Smooth muscle cell (in vitro differentiated cells): ENCODE measurements at regions not wholly inside any gene's neighbourhood (a gene's known extent, or its start where the extent isn't known, plus 50 kb on each side); places are given as distances from the start of the nearest gene placed in this dataset.

Experiments used
- DNase-seq: peaks from one replicate; lab custom pipeline; 2025; ENCODE audit not compliant: unreplicated experiment; lab: John Stamatoyannopoulos, UW
- H2AFZ ChIP-seq: fragments of 200-600 bp; sonication (generic); 2 replicates; pipeline ENCODE4 v1.6.0; 2016; ENCODE audit warnings: antibody characterized with exemption, low read depth, mild to moderate bottlenecking
- H3F3A ChIP-seq: fragments of 200-600 bp; sonication (generic); 2 replicates; pipeline ENCODE4 v1.6.0; 2017; ENCODE audit warnings: antibody characterized with exemption, low read depth
- H3K27ac ChIP-seq: fragments of 200-600 bp; sonication (generic); 2 replicates; pipeline ENCODE4 v1.5.1; 2016; ENCODE audit warnings: low read depth, mild to moderate bottlenecking
- H3K27me3 ChIP-seq: fragments of 200-600 bp; sonication (generic); 2 replicates; pipeline ENCODE4 v1.6.1; 2016; ENCODE audit warnings: low read depth, mild to moderate bottlenecking
- H3K36me3 ChIP-seq: fragments of 200-600 bp; sonication (generic); 2 replicates; pipeline ENCODE4 v1.5.1; 2016; ENCODE audit warnings: low read depth
- H3K4me1 ChIP-seq: fragments of 200-600 bp; sonication (generic); 2 replicates; pipeline ENCODE4 v1.5.1; 2016; ENCODE audit warnings: low read depth
- H3K4me2 ChIP-seq: fragments of 200-600 bp; sonication (generic); 2 replicates; pipeline ENCODE4 v1.6.0; 2016; ENCODE audit warnings: mild to moderate bottlenecking
- H3K4me3 ChIP-seq: fragments of 200-600 bp; sonication (generic); 2 replicates; pipeline ENCODE4 v1.5.1; 2016; ENCODE audit warnings: mild to moderate bottlenecking
- H3K79me2 ChIP-seq: fragments of 200-600 bp; sonication (generic); 2 replicates; pipeline ENCODE4 v1.6.0; 2016; ENCODE audit warnings: low read depth, mild to moderate bottlenecking
- H3K9ac ChIP-seq: fragments of 200-600 bp; sonication (generic); 2 replicates; pipeline ENCODE4 v1.6.0; 2016; ENCODE audit warnings: low read depth
- H3K9me3 ChIP-seq: fragments of 200-600 bp; sonication (generic); replicated peaks from 2 replicates; pipeline ENCODE4 v1.5.1; 2016; ENCODE audit warnings: low read depth
- H4K20me1 ChIP-seq: fragments of 200-600 bp; sonication (generic); 2 replicates; pipeline ENCODE4 v1.6.0; 2016; ENCODE audit warnings: low read depth
- WGBS: methylation state at CpG from one replicate; pipeline ENCODE4 v1.1.7; 2016; ENCODE audit warnings: low lambda C conversion rate; 5-methylcytosine and 5-hydroxymethylcytosine counted together
- TF ChIP-seq, protein P1 (sequence below): fragments of 200-600 bp; sonication (generic); IDR thresholded peaks from 2 replicates; pipeline ENCODE4 v1.5.1; 2017; ENCODE audit warnings: borderline replicate concordance, mild to moderate bottlenecking, antibody characterized with exemption; ENCODE audit not compliant: insufficient read depth, poor library complexity, severe bottlenecking

DNA sequence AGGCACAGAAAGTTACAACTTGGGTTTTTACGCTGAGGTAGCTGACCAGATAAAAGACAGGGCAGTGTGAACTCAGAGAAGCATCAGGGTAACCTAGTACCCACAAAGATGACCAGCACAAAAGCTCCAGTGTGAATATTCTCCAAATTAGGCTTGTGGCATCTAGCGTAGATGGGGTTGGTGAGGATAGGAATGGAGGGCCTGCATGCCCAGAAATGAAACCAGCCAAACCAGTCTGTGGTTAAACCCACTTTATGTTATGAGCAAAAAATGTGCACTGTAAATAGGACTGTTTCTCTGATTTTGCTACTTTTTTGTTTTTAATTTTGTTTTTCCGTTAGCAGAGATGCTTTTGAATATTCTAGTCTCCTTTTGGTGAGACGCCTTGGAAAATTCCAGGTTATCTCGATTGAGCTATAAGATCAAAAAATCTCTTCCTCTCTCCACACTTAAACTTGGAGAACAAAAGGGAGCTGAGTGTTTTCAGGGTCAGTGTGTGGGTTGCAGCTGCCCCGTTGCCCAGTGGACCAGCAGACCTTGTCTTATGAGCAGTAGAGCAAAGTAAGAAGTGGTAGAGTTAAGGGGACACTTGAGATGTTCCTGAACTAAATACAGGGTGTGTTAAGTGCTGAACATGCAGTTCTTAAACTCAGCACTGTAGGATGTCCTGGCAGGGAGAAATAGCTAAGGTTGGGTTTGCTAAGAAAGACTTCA lies 132.9 kb downstream of the C3orf38 start:
- Histone ChIP-seq H2AFZ (no peak overlapping the region), H3K9me3 (no peaks in the 10 kb centered on the region), H3K4me1 (no peaks in the 10 kb centered on the region), H3K4me2 (no peak overlapping the region), H3K36me3 (no peaks in the 10 kb centered on the region), H4K20me1 (no peaks in the 10 kb centered on the region), H3K27me3 (no peaks in the 10 kb centered on the region), H3K27ac (no peak overlapping the region), H3K4me3 (no peak overlapping the region), H3K79me2 (no peaks in the 10 kb centered on the region), H3K9ac (no peak overlapping the region), H3F3A (no peaks in the 10 kb centered on the region)
- 86% methylated on average over 6 of the region's 6 CpGs for WGBS
- TF ChIP-seq, protein P1, sequence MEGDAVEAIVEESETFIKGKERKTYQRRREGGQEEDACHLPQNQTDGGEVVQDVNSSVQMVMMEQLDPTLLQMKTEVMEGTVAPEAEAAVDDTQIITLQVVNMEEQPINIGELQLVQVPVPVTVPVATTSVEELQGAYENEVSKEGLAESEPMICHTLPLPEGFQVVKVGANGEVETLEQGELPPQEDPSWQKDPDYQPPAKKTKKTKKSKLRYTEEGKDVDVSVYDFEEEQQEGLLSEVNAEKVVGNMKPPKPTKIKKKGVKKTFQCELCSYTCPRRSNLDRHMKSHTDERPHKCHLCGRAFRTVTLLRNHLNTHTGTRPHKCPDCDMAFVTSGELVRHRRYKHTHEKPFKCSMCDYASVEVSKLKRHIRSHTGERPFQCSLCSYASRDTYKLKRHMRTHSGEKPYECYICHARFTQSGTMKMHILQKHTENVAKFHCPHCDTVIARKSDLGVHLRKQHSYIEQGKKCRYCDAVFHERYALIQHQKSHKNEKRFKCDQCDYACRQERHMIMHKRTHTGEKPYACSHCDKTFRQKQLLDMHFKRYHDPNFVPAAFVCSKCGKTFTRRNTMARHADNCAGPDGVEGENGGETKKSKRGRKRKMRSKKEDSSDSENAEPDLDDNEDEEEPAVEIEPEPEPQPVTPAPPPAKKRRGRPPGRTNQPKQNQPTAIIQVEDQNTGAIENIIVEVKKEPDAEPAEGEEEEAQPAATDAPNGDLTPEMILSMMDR = no peak
- no peak for DNase-seq

DNA sequence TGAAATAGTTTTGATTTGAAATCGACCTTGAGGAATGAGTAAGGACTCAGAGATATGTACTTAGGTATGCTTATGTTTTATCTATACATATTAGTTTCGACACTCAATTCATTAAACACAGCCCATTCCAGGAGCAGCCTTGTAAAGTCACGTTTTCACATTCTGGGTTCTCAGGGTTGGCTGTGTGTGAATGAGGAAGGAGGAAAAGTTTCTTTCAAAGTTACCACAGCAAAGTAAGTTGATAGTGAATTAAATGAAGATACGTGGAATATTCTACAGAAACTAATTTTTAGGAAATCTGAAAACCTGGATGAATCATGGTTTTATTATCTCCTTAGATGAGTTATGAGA lies 133.5 kb downstream of the C3orf38 start:
- no peak overlapping the region for H3K4me2 ChIP-seq
- H3K9ac ChIP-seq = no peak overlapping the region
- no peak overlapping the region for H2AFZ ChIP-seq
- no peak overlapping the region for H3K4me3 ChIP-seq
- H3K79me2 ChIP-seq = no peaks in the 10 kb centered on the region
- TF ChIP-seq, protein P1 = no peak
- H3K36me3 ChIP-seq = no peaks in the 10 kb centered on the region
- no peaks in the 10 kb centered on the region for H3K4me1 ChIP-seq
- no peaks in the 10 kb centered on the region for H4K20me1 ChIP-seq
- DNase-seq = no peak
- H3K27me3 ChIP-seq = no peaks in the 10 kb centered on the region
- H3F3A ChIP-seq = no peaks in the 10 kb centered on the region
- H3K9me3 ChIP-seq = no peaks in the 10 kb centered on the region
- WGBS = 85% methylated on average over 4 of the region's 4 CpGs
- H3K27ac ChIP-seq = no peak overlapping the region

DNA sequence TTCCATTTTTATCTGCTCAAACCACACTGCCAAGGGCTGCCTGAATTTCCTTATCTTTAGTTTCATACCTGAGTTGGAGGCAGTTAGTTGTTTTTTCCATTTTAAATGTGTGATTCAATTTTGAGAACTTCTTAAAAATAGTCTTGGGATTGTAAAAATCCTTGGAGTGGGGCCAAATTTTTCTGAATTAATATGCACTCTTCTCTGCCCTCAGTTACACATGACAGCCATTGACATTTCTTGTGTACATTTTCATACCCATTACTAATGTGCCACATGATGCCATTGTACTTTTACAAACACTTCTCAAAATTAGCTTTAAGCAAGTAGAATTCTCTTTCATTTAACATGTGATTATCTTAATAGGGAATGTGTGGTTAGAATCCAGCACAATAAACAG lies 141.7 kb downstream of the C3orf38 start:
- no peaks in the 10 kb centered on the region for H4K20me1 ChIP-seq
- H3K27ac ChIP-seq = no peak overlapping the region
- no peaks in the 10 kb centered on the region for H3K27me3 ChIP-seq
- H3K4me1 ChIP-seq = no peaks in the 10 kb centered on the region
- H3K79me2 ChIP-seq = no peaks in the 10 kb centered on the region
- H3K4me3 ChIP-seq = no peak overlapping the region
- H3F3A ChIP-seq = no peaks in the 10 kb centered on the region
- no peak for DNase-seq
- H3K36me3 ChIP-seq = no peaks in the 10 kb centered on the region
- H3K9me3 ChIP-seq = no peaks in the 10 kb centered on the region
- no peak overlapping the region for H2AFZ ChIP-seq
- TF ChIP-seq, protein P1 = no peak
- H3K4me2 ChIP-seq = no peak overlapping the region
- no peak overlapping the region for H3K9ac ChIP-seq

DNA sequence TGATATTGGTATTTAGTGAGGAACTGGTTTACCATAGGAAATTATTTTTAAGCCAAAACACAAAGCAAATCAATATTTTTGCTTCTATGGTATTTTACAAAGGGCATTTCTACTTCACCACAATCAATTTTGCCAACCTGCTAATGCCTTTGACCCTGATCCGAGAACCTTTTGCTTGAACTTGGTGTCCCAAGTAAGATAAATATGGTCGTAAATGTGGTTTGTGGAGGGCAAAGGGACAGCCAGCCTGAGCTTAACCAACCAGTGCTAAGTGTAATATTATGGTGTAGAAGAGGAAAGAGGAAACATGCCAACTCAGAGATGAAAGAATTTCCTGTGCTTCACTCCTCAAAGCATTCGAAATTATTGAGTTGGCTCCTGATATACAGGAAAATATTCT lies 148.4 kb downstream of the C3orf38 start:
- Histone ChIP-seq H3K79me2 (no peaks in the 10 kb centered on the region), H3F3A (no peaks in the 10 kb centered on the region), H3K4me3 (no peak overlapping the region), H3K9me3 (no peaks in the 10 kb centered on the region), H3K4me1 (no peaks in the 10 kb centered on the region), H3K4me2 (no peak overlapping the region), H4K20me1 (no peaks in the 10 kb centered on the region), H3K27me3 (no peaks in the 10 kb centered on the region), H3K27ac (no peak overlapping the region), H3K9ac (no peak overlapping the region), H2AFZ (no peak overlapping the region), H3K36me3 (no peaks in the 10 kb centered on the region)
- DNase-seq = no peak
- TF ChIP-seq, protein P1 = no peak
- 74% methylated on average over 3 of the region's 3 CpGs for WGBS
